ENCODE measurements at regions not wholly inside any gene's neighbourhood (a gene's known extent, or its start where the extent isn't known, plus 50 kb on each side); places are given as distances from the start of the nearest gene placed in this dataset.

DNA sequence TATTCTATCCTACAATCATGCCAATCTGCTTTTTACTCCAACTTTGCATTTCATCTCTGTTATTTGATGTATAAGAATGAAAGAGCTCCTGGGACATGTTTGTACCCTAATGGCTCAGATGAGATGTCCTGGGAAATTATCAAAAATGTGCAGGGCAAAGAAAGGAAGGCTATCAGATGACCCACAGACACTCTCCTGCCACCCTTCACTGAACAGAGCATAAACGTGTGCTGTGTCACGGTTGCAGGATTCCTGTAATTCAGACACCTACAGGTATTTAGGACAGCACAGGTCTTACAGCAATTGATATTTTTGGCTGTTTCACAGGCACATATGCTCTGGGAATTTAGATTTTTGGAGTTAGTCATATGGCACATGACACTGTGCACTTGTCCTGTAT lies 149.2 kb upstream of the GAS1 start:
- no peak overlapping the region for H3K4me3 Mint-ChIP-seq
- ATAC-seq (replicated peaks in 1 of 4) (no peak), DNase-seq (no peak)
- no peak overlapping the region for H3K4me3 ChIP-seq (ENCODE audit: control insufficient read depth in 1 of 2, extremely low read depth in 1 of 2, low read length in 1 of 2)
- H3K4me1 ChIP-seq (ENCODE audit: control insufficient read depth in 1 of 2, extremely low read depth in 1 of 2, insufficient read depth in 2 of 2, low read length in 2 of 2): no peaks in the 10 kb centered on the region
- H3K27ac ChIP-seq (ENCODE audit: low read length): no peak overlapping the region
- H3K36me3 ChIP-seq (ENCODE audit: control insufficient read depth in 2 of 2, extremely low read depth in 1 of 2, insufficient read depth in 1 of 2, low read length in 1 of 2): no peaks in the 10 kb centered on the region
- WGBS (ENCODE audit: insufficient coverage): 100% methylated on average over 2 of the region's 2 CpGs
- no peaks in the 10 kb centered on the region for H3K36me3 Mint-ChIP-seq
- no peaks in the 10 kb centered on the region for H3K9me3 ChIP-seq
- peaks cover 0 to 4% (median 4%) of the 10 kb centered on the region in 3 donors for H3K9me3 Mint-ChIP-seq
- H3K27me3 ChIP-seq (replicated peaks in 1 of 2; ENCODE audit: control insufficient read depth in 2 of 2, extremely low read depth in 1 of 2, insufficient read depth in 2 of 2, low read length in 1 of 2): peaks cover 0 to 3% of the 10 kb centered on the region in 2 experiments
- ChIA-PET CTCF (no interaction called here), POLR2A (interaction anchor here in 1 of 2 donors (0.5 kb wide), 1 partner anchor 104 kb away, joined by 3 read pairs; no protein-coding TSS in a partner anchor)
- peaks cover 0 to 15% of the 10 kb centered on the region in 2 donors for H3K27me3 Mint-ChIP-seq
- no peak overlapping the region for H3K27ac Mint-ChIP-seq
- no peaks in the 10 kb centered on the region for H3K4me1 Mint-ChIP-seq

DNA sequence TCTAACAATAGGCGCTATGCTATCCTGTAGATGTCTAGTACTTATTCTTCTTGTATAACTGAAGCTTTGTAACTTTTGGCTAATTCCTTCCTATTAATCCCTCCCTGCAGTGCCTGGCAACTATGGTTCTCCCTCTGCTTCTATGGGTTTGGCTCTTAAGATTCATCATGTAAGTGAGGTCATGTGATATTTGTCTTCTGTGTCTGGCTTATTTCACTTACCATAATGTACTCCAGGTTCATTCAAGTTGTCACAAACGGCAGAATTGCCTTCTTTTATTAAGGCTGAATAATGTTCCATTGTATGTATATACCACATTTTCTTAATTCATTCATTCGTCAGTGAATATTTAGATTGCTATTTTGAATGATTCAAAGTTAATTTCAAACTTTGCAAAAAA lies 149.9 kb upstream of the GAS1 start:
- peaks cover 0 to 3% of the 10 kb centered on the region in 2 experiments for H3K27me3 ChIP-seq (replicated peaks in 1 of 2; ENCODE audit: control insufficient read depth in 2 of 2, extremely low read depth in 1 of 2, insufficient read depth in 2 of 2, low read length in 1 of 2)
- H3K9me3 ChIP-seq: no peaks in the 10 kb centered on the region
- DNase-seq (no peak), ATAC-seq (replicated peaks in 1 of 4) (no peak)
- peaks cover 0 to 13% of the 10 kb centered on the region in 2 donors for H3K27me3 Mint-ChIP-seq
- ChIA-PET CTCF (interaction anchor here in 1 of 2 donors (0.6 kb wide), 1 partner anchor 41 kb away, joined by 6 read pairs; no protein-coding TSS in a partner anchor), POLR2A (no interaction called here)
- peaks cover 0 to 4% (median 4%) of the 10 kb centered on the region in 3 donors for H3K9me3 Mint-ChIP-seq
- no peak overlapping the region for H3K27ac Mint-ChIP-seq
- WGBS (ENCODE audit: insufficient coverage): no CpG with 5 or more reads among the region's 3 CpGs
- H3K36me3 Mint-ChIP-seq: no peaks in the 10 kb centered on the region
- no peaks in the 10 kb centered on the region for H3K4me1 ChIP-seq (ENCODE audit: control insufficient read depth in 1 of 2, extremely low read depth in 1 of 2, insufficient read depth in 2 of 2, low read length in 2 of 2)
- H3K36me3 ChIP-seq (ENCODE audit: control insufficient read depth in 2 of 2, extremely low read depth in 1 of 2, insufficient read depth in 1 of 2, low read length in 1 of 2): no peaks in the 10 kb centered on the region
- H3K27ac ChIP-seq (ENCODE audit: low read length): no peak overlapping the region
- no peak overlapping the region for H3K4me3 ChIP-seq (ENCODE audit: control insufficient read depth in 1 of 2, extremely low read depth in 1 of 2, low read length in 1 of 2)
- no peak overlapping the region for H3K4me3 Mint-ChIP-seq
- H3K4me1 Mint-ChIP-seq: no peaks in the 10 kb centered on the region

DNA sequence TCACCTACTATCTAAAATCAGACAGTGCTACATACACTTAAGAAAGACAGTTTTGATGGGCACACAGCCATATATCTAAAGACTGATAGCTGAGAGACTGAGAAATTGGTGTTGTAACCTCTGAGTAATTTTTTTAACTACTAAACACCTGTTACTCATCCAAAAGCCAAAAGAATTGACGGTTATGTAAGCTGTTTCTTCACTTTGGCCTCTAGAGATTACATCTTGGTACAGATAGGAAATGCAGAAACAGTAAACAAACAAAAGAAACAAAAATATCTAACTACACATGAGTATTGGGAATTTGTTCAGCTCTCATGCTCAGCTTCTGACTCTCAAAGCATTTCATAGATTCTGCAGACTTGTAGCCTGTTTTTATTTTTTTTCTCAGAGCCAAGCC lies 152.1 kb upstream of the GAS1 start:
- H3K4me1 Mint-ChIP-seq: no peaks in the 10 kb centered on the region
- POLR2A ChIA-PET: no interaction called here
- Histone ChIP-seq H3K27me3 (replicated peaks in 1 of 2; ENCODE audit: control insufficient read depth in 2 of 2, extremely low read depth in 1 of 2, insufficient read depth in 2 of 2, low read length in 1 of 2) (peaks cover 0 to 5% of the 10 kb centered on the region in 2 experiments), H3K27ac (ENCODE audit: low read length) (no peak overlapping the region), H3K4me1 (ENCODE audit: control insufficient read depth in 1 of 2, extremely low read depth in 1 of 2, insufficient read depth in 2 of 2, low read length in 2 of 2) (no peaks in the 10 kb centered on the region), H3K4me3 (ENCODE audit: control insufficient read depth in 1 of 2, extremely low read depth in 1 of 2, low read length in 1 of 2) (no peak overlapping the region), H3K9me3 (no peaks in the 10 kb centered on the region), H3K36me3 (ENCODE audit: control insufficient read depth in 2 of 2, extremely low read depth in 1 of 2, insufficient read depth in 1 of 2, low read length in 1 of 2) (no peaks in the 10 kb centered on the region)
- DNase-seq (no peak), ATAC-seq (replicated peaks in 1 of 4) (no peak)
- no peak overlapping the region for H3K4me3 Mint-ChIP-seq
- no CpG with 5 or more reads among the region's 1 CpG for WGBS (ENCODE audit: insufficient coverage)
- no peak overlapping the region for H3K27ac Mint-ChIP-seq
- peaks cover 2 to 11% of the 10 kb centered on the region in 2 donors for H3K27me3 Mint-ChIP-seq
- H3K36me3 Mint-ChIP-seq: no peaks in the 10 kb centered on the region
- CTCF ChIA-PET: no interaction called here
- H3K9me3 Mint-ChIP-seq: peaks cover 0 to 2% (median 0%) of the 10 kb centered on the region in 3 donors

DNA sequence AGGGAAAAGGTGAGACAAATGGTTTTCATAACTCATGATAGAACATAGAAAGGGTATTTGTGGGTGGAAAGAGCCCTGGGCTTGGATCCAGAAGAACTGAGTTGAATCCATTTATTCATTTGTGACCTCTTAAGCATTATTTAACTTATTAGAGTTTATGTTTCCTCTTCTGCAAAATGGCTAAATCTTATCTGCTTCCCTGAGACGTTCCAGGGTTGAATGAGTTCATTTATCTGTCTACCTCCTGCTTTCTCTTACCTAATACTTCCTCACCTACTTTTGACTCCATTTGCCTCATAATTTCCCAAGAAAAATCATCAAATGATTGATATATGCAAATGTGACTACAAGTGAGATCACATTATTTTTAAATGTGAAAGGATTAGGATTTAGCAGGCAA lies 152.7 kb upstream of the GAS1 start:
- peaks cover 2 to 11% of the 10 kb centered on the region in 2 donors for H3K27me3 Mint-ChIP-seq
- Histone ChIP-seq H3K4me1 (ENCODE audit: control insufficient read depth in 1 of 2, extremely low read depth in 1 of 2, insufficient read depth in 2 of 2, low read length in 2 of 2) (no peaks in the 10 kb centered on the region), H3K36me3 (ENCODE audit: control insufficient read depth in 2 of 2, extremely low read depth in 1 of 2, insufficient read depth in 1 of 2, low read length in 1 of 2) (no peaks in the 10 kb centered on the region), H3K4me3 (ENCODE audit: control insufficient read depth in 1 of 2, extremely low read depth in 1 of 2, low read length in 1 of 2) (no peak overlapping the region), H3K9me3 (no peaks in the 10 kb centered on the region), H3K27ac (ENCODE audit: low read length) (no peak overlapping the region), H3K27me3 (replicated peaks in 1 of 2; ENCODE audit: control insufficient read depth in 2 of 2, extremely low read depth in 1 of 2, insufficient read depth in 2 of 2, low read length in 1 of 2) (peaks cover 0 to 5% of the 10 kb centered on the region in 2 experiments)
- H3K36me3 Mint-ChIP-seq: no peaks in the 10 kb centered on the region
- DNase-seq: no peak
- no CpG with 5 or more reads among the region's 1 CpG for WGBS (ENCODE audit: insufficient coverage)
- CTCF ChIA-PET: no interaction called here
- ATAC-seq (replicated peaks in 1 of 4): no peak
- H3K27ac Mint-ChIP-seq: no peak overlapping the region
- no peaks in the 10 kb centered on the region for H3K4me1 Mint-ChIP-seq
- POLR2A ChIA-PET: no interaction called here
- H3K9me3 Mint-ChIP-seq: peaks cover 0 to 2% (median 0%) of the 10 kb centered on the region in 3 donors
- no peak overlapping the region for H3K4me3 Mint-ChIP-seq

DNA sequence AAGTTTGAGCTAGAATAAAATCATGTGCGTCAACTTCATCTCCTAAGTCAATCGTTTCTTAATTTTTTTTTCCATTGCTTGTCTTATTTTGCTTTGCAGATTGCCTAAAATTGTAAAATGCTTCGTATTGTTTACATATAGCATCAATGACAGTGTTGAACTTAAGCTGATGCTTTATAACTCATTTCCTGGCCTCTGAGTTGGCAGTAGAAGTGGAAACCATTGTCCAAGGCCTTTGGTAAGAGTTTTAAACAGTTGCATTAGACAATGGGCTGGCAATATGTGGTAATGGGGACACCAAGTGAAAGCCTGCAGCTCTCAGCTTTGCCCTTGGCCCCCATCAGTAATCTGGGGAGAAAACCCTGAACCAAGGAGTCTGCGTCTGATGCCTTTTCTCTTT lies 154.8 kb upstream of the GAS1 start:
- H3K36me3 ChIP-seq (ENCODE audit: control insufficient read depth in 2 of 2, extremely low read depth in 1 of 2, insufficient read depth in 1 of 2, low read length in 1 of 2): no peaks in the 10 kb centered on the region
- H3K27ac ChIP-seq (ENCODE audit: low read length): no peak overlapping the region
- H3K4me1 Mint-ChIP-seq: no peaks in the 10 kb centered on the region
- peaks cover 0 to 2% (median 0%) of the 10 kb centered on the region in 3 donors for H3K9me3 Mint-ChIP-seq
- peaks cover 0 to 5% of the 10 kb centered on the region in 2 experiments for H3K27me3 ChIP-seq (replicated peaks in 1 of 2; ENCODE audit: control insufficient read depth in 2 of 2, extremely low read depth in 1 of 2, insufficient read depth in 2 of 2, low read length in 1 of 2)
- H3K27me3 Mint-ChIP-seq: peaks cover 11 to 13% of the 10 kb centered on the region in 2 donors
- no peaks in the 10 kb centered on the region for H3K4me1 ChIP-seq (ENCODE audit: control insufficient read depth in 1 of 2, extremely low read depth in 1 of 2, insufficient read depth in 2 of 2, low read length in 2 of 2)
- no CpG with 5 or more reads among the region's 4 CpGs for WGBS (ENCODE audit: insufficient coverage)
- no peak overlapping the region for H3K4me3 ChIP-seq (ENCODE audit: control insufficient read depth in 1 of 2, extremely low read depth in 1 of 2, low read length in 1 of 2)
- ATAC-seq (replicated peaks in 1 of 4) (no peak), DNase-seq (no peak)
- ChIA-PET CTCF (no interaction called here), POLR2A (no interaction called here)
- no peak overlapping the region for H3K27ac Mint-ChIP-seq
- H3K4me3 Mint-ChIP-seq: no peak overlapping the region
- no peaks in the 10 kb centered on the region for H3K36me3 Mint-ChIP-seq
- H3K9me3 ChIP-seq: no peaks in the 10 kb centered on the region

DNA sequence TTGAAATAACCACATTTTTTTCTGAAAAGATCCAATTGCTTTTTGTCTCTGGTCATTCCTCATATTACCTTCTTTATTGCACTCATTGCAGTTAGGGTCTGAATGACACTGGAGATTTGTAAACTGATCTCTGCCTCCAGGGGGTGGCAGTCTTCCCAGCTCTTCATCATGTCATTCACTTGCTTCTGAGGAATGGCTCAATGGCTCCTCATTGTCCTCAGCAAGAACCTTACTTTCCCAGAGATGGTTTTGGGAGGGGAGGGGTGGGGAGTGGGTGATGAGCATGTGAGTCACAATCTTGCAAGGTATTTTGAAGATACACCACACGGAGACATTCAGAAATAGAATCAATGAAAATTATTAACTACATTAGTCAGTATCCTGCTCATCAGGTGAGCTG lies 159.8 kb upstream of the GAS1 start:
- Histone ChIP-seq H3K27me3 (replicated peaks in 1 of 2; ENCODE audit: control insufficient read depth in 2 of 2, extremely low read depth in 1 of 2, insufficient read depth in 2 of 2, low read length in 1 of 2) (peaks cover 0 to 2% of the 10 kb centered on the region in 2 experiments), H3K4me3 (ENCODE audit: control insufficient read depth in 1 of 2, extremely low read depth in 1 of 2, low read length in 1 of 2) (no peak overlapping the region), H3K27ac (ENCODE audit: low read length) (no peak overlapping the region), H3K4me1 (ENCODE audit: control insufficient read depth in 1 of 2, extremely low read depth in 1 of 2, insufficient read depth in 2 of 2, low read length in 2 of 2) (no peaks in the 10 kb centered on the region), H3K9me3 (no peaks in the 10 kb centered on the region), H3K36me3 (ENCODE audit: control insufficient read depth in 2 of 2, extremely low read depth in 1 of 2, insufficient read depth in 1 of 2, low read length in 1 of 2) (no peaks in the 10 kb centered on the region)
- H3K4me1 Mint-ChIP-seq: no peaks in the 10 kb centered on the region
- ChIA-PET CTCF (interaction anchor here in 1 of 2 donors (0.7 kb wide), 1 partner anchor 73 kb away, joined by 4 read pairs; no protein-coding TSS in a partner anchor), POLR2A (no interaction called here)
- DNase-seq (peak in 1 of 35 experiments; percentile 7), ATAC-seq (replicated peaks in 1 of 4) (no peak)
- H3K27ac Mint-ChIP-seq: no peak overlapping the region
- no peaks in the 10 kb centered on the region for H3K36me3 Mint-ChIP-seq
- no peak overlapping the region for H3K4me3 Mint-ChIP-seq
- WGBS (ENCODE audit: insufficient coverage): no CpG with 5 or more reads among the region's 1 CpG
- peaks cover 11 to 13% of the 10 kb centered on the region in 2 donors for H3K27me3 Mint-ChIP-seq
- H3K9me3 Mint-ChIP-seq: peaks cover 0 to 3% (median 2%) of the 10 kb centered on the region in 3 donors

DNA sequence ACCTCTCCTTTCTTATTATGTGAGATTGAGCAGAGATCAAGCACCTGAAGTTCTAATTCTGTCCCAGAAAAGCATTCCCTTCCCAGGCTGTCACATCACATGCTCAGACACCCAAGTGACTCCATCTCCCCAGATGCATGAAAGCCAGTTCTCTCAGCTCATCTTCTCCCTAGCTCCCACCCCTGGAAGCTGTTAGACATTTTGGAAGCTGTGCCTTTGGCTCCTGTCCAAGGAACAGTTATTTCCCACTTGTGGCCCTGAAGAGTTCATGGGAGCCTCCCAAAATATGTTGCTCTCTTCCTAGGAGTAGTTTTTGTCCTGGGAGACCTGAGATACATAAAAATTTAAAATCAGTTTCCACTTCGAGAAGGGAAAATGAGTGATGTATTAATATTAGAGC lies 161.4 kb upstream of the GAS1 start:
- Histone ChIP-seq H3K27me3 (replicated peaks in 1 of 2; ENCODE audit: control insufficient read depth in 2 of 2, extremely low read depth in 1 of 2, insufficient read depth in 2 of 2, low read length in 1 of 2) (no peaks in the 10 kb centered on the region), H3K27ac (ENCODE audit: low read length) (no peak overlapping the region), H3K9me3 (no peaks in the 10 kb centered on the region), H3K4me1 (ENCODE audit: control insufficient read depth in 1 of 2, extremely low read depth in 1 of 2, insufficient read depth in 2 of 2, low read length in 2 of 2) (no peaks in the 10 kb centered on the region), H3K36me3 (ENCODE audit: control insufficient read depth in 2 of 2, extremely low read depth in 1 of 2, insufficient read depth in 1 of 2, low read length in 1 of 2) (no peaks in the 10 kb centered on the region), H3K4me3 (ENCODE audit: control insufficient read depth in 1 of 2, extremely low read depth in 1 of 2, low read length in 1 of 2) (no peak overlapping the region)
- WGBS (ENCODE audit: insufficient coverage): no CpG with 5 or more reads among the region's 1 CpG
- Mint-ChIP-seq H3K4me3 (no peak overlapping the region), H3K36me3 (no peaks in the 10 kb centered on the region), H3K27me3 (peaks cover 7 to 9% of the 10 kb centered on the region in 2 donors), H3K4me1 (no peaks in the 10 kb centered on the region), H3K27ac (no peak overlapping the region), H3K9me3 (peaks cover 0 to 3% (median 0%) of the 10 kb centered on the region in 3 donors)
- ChIA-PET POLR2A (interaction anchor here in 1 of 2 donors (0.7 kb wide), 1 partner anchor 161 kb away, joined by 3 read pairs; the partner anchor contains the start of gene GAS1), CTCF (no interaction called here)
- ATAC-seq (replicated peaks in 1 of 4) (no peak), DNase-seq (no peak)

Data from T-cell (primary cell).